ENCODE measurements at regions not wholly inside any gene's neighbourhood (a gene's known extent, or its start where the extent isn't known, plus 50 kb on each side); places are given as distances from the start of the nearest gene placed in this dataset.
"Not testable (repeated sequence)": the region's sequence is repeated elsewhere in the genome, so short reads cannot be mapped to it uniquely, and the experiment has no call there.

DNA sequence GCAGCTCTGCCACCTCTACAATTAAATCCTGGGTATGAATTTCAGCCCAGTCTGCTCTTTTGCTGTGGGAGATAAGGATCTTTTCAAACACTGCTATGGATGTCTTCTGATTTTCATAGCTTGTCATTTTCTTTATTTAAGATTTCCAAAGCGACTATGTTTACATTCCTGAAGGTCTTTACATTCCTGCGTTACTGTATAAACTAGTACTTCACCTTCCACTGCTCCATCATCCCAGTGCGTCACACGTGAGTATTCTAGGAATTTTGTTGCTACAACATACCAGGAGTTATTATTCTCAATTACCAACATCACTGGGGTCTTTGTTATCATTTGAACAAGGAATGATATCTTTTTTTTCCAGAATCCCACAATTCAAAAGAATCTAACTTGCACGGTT, 944.7 kb downstream of the SORCS3 start:
- DNase-seq (ENCODE audit: low spot score), result no peak
- TF ChIP-seq, protein P1, sequence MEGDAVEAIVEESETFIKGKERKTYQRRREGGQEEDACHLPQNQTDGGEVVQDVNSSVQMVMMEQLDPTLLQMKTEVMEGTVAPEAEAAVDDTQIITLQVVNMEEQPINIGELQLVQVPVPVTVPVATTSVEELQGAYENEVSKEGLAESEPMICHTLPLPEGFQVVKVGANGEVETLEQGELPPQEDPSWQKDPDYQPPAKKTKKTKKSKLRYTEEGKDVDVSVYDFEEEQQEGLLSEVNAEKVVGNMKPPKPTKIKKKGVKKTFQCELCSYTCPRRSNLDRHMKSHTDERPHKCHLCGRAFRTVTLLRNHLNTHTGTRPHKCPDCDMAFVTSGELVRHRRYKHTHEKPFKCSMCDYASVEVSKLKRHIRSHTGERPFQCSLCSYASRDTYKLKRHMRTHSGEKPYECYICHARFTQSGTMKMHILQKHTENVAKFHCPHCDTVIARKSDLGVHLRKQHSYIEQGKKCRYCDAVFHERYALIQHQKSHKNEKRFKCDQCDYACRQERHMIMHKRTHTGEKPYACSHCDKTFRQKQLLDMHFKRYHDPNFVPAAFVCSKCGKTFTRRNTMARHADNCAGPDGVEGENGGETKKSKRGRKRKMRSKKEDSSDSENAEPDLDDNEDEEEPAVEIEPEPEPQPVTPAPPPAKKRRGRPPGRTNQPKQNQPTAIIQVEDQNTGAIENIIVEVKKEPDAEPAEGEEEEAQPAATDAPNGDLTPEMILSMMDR (IDR thresholded peaks at IDR 0.05; ENCODE audit: extremely low read depth, missing control alignments), result no peak

DNA sequence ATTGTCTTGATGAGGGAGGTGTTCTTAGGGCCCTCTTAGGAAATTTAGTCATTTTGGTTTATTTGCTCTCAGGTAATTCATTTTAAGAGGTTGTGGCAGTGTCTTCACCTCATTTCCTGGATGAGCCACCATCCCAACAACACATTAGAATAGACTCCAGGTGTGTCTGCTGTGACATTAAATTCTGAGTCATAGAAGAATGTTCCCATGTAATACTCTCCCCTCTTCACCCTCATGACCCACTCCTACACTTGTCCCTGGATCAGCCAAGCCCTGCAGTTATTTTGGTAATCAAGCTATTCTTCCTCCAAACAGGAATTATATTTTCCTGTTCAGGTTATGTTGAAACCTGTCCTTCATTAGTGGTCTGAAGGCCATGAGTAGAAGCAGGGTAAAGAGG, 944.1 kb downstream of the SORCS3 start:
- DNase-seq (ENCODE audit: low spot score), result no peak
- TF ChIP-seq, protein P1 (IDR thresholded peaks at IDR 0.05; ENCODE audit: extremely low read depth, missing control alignments), result no peak

DNA sequence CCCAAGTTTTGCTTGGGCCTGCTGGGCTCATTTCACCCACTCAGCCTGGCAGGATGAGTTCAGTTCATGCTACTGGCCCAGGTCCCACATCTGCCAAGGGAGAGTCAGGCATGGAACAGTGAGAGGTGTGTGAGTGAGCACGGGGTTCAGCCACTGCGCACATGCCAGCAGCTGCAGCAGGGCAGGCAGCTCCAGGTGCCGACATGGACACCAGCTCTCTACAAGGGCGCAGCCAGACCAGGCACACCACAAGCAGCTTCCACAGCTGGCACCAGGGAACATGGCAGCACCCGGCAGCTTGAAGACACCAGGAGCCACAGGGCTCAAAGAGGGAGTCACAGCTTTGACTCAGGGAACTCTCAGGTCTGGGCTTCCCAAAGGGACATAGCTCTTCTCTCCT, 938.0 kb downstream of the SORCS3 start:
- DNase-seq (ENCODE audit: low spot score), result no peak
- TF ChIP-seq, protein P1 (IDR thresholded peaks at IDR 0.05; ENCODE audit: extremely low read depth, missing control alignments), result no peak

DNA sequence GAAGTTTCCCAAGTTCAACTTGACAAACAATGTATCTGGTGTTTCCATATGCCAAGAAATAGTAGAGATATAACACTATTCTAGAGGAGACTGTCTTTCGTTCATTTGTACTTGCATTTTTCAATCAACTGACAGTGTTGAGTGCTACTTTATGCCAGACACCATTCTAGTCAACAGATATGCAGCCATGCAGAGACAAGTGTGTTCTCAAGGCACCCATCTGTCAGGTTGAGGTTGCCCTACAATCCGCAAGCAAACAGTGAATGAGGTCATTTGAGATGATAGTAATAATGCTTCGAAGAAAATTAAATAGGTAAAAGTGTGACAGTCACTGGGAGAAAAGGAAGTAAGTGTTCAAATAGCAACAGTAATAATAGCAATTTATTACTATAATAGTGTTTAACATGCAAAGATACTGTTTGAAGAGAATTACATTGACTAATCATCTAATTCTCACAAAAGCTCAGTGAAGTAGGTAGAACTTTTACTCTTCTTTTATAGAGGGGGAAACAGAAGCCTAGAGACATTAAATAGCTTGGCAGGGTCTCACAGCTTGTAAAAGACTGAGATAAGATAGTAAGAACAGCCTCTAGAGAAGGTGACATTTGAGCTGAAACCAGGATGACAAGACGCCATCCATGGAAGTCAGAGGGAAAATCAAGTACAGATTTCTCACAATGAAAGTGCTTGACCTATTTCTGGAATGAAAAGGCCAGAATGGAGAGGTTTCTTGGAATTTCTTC, 936.9 kb downstream of the SORCS3 start:
- no peak for DNase-seq (ENCODE audit: low spot score)
- TF ChIP-seq, protein P1 (IDR thresholded peaks at IDR 0.05; ENCODE audit: extremely low read depth, missing control alignments), result no peak

DNA sequence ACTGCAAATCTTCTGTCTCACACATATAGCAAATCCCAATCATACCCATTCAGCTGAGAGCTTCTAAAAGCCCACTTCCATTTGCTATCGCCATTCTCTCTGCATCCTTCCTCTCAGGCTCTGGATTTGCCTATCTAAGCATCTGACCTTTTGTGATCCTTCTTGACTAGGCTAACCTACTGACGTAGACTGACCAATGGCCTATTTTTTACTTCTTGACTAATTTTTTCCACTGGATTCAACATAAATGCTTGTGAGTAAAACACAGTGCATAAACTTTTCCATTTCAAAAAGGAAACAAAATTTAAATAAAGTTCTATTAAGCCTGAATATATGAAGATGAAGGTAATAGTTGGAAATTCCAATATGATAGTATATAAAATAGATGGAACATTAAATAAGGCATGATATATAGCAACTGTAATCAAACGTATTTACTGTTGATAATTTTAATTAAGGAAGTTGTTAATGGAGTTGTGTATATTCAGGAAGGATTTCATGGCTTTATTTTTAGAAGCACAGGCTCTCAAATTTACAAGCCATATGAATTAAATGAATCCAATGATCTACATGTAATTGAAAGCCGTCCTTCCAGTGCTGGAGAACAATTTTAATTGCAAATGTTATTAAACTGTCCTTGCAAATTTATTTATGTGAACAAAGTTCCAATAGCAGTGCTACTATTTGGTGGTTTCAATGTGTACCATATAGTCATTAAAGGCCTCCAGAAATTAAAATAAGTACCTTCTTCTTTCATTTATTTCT, 918.4 kb downstream of the SORCS3 start:
- TF ChIP-seq, protein P1 (IDR thresholded peaks at IDR 0.05; ENCODE audit: extremely low read depth, missing control alignments), result no peak
- no peak for DNase-seq (ENCODE audit: low spot score)

DNA sequence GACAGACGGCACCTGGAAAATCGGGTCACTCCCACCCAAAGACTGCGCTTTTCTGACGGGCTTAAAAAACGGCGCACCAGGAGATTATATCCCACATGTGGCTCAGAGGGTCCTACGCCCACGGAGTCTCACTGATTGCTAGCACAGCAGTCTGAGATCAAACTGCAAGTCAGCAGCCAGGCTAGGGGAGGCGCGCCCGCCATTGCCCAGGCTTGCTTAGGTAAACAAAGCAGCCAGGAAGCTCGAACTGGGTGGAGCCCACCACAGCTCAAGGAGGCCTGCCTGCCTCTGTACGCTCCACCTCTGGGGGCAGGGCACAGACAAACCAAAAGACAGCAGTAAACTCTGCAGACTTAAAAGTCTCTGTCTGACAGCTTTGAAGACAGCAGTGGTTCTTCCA, 909.4 kb downstream of the SORCS3 start:
- not testable (repeated sequence) for DNase-seq (ENCODE audit: low spot score)

DNA sequence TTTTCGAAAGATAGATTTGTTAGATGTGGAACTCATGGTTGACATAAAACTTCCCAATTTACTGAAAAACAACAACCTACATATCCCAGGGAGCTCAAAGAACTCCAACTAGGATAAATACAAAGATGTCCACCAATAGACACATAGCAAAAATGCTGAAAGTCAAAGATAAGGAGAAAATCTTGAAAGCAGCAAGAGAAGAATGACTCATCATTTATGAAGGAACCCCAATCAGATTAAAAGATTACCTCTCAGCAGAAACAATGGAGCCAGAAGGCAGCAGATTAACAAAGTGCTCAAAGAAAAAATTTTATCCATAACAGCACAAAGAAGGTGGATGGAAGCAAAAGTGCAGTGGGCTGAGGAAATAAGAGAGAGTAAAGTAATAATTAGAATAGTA, 908.6 kb downstream of the SORCS3 start:
- DNase-seq (ENCODE audit: low spot score), result no peak
- TF ChIP-seq, protein P1 (IDR thresholded peaks at IDR 0.05; ENCODE audit: extremely low read depth, missing control alignments), result no peak

Data from GM20000 (cell line).